GM18909 (cell line): ENCODE measurements at regions not wholly inside any gene's neighbourhood (a gene's known extent, or its start where the extent isn't known, plus 50 kb on each side); places are given as distances from the start of the nearest gene placed in this dataset.

ENCODE experiments used
- ATAC-seq: cut with Tn5 transposase; IDR thresholded peaks from one replicate; pipeline ENCODE4 v1.9.1; 2021; ENCODE audit warnings: mild to moderate bottlenecking; ENCODE audit not compliant: unreplicated experiment, poor library complexity

- no peak for ATAC-seq
Observed at GRCh38 chr12:67926063-67926462, 63.2 kb upstream of the IFNG-AS1 start.

GRCh38 chr12:67927324-67927723, 61.9 kb upstream of the IFNG-AS1 start:
- ATAC-seq, result no peak

- no peak for ATAC-seq
Observed at GRCh38 chr12:67927815-67928214, 61.4 kb upstream of the IFNG-AS1 start.

GRCh38 chr12:67928621-67929383, 60.4 kb upstream of the IFNG-AS1 start:
- no peak for ATAC-seq

- no peak for ATAC-seq
Observed at GRCh38 chr12:67929384-67929772, 59.9 kb upstream of the IFNG-AS1 start.

GRCh38 chr12:67937822-67938221, 51.4 kb upstream of the IFNG-AS1 start:
- no peak for ATAC-seq
